GM13977 (cell line): ENCODE measurements at regions not wholly inside any gene's neighbourhood (a gene's known extent, or its start where the extent isn't known, plus 50 kb on each side); places are given as distances from the start of the nearest gene placed in this dataset.

Source experiments
- DNase-seq: peaks from one replicate; pipeline ENCODE4 v3.0.0; 2012; ENCODE audit warnings: low spot score
- CTCF ChIP-seq: IDR thresholded peaks from 2 replicates; pipeline ENCODE4 v1.5.1; 2012; ENCODE audit warnings: mild to moderate bottlenecking, control low read depth; ENCODE audit not compliant: insufficient read depth; ENCODE audit errors: extremely low read depth, missing control alignments
- in situ Hi-C: fragments of 300-500 bp; cut with MboI; formaldehyde crosslinking; loops from one replicate; pipeline ENCODE4 v1.12.0; 2022; ENCODE audit warnings: low sequenced_read_pairs, low pct_unique_long_range_greater_than_20kb, mixed read lengths, inconsistent platforms; ENCODE audit not compliant: unreplicated experiment

DNA sequence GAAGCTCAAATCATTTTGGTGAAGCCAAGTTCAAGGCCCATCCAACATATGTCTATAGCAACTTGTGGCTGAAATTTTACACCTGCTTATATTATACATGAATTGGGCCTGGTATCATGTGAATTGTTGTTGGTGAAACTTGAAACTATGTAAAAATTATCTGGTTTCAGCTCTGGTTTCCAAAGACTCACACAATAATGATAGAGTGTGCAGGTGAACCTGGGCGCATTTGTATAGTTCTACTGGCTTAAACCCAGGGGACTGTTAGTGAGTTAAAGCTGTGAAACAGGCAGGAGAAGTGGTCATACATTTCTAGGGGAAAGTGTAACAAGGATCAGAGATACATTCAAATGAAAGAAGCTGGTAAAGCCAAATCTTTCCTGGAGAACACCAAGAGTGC is 627.3 kb downstream of the METTL15 start:
- no peak for TF ChIP-seq CTCF
- no peak for DNase-seq
- in situ Hi-C loops = no loop called here

DNA sequence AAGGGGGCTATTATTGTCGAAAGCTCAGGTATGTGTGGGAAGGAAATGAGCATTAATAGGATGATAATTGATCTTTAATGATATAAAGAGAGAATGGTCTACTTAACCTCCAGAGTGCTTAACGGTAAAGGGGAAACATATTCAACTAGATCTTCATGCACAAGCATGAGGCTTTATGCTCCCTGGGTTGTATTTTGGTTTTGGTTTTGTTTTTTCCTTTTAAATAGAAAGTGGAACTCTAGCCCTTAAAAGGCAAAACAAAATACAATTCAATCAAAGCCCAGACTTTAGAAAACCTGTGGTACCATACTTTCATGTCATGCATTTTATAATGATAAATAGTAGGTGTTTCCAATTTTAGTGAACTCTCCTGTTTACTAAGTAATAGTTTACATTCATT is 622.7 kb downstream of the METTL15 start:
- no peak for TF ChIP-seq CTCF
- in situ Hi-C loops = no loop called here
- DNase-seq = no peak

DNA sequence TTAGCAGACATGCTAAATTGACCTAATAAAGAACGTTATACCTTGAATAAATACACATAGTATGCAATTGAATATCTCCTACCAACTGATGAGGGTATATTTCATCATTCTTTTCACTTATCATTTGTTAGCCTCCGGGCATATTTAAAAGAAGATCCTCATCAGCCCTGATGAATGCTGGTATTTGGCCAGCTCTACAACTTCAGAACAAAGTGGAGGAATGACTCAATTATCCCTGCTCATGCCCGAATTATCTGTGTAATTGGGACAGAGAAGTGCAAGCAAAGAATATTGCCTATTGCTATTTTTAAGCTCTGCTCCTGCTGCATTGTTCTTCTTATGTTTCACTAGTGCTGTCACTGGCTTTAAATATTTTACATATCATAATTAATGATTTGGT is 622.1 kb downstream of the METTL15 start:
- TF ChIP-seq CTCF = no peak
- no peak for DNase-seq
- in situ Hi-C loops = no loop called here

DNA sequence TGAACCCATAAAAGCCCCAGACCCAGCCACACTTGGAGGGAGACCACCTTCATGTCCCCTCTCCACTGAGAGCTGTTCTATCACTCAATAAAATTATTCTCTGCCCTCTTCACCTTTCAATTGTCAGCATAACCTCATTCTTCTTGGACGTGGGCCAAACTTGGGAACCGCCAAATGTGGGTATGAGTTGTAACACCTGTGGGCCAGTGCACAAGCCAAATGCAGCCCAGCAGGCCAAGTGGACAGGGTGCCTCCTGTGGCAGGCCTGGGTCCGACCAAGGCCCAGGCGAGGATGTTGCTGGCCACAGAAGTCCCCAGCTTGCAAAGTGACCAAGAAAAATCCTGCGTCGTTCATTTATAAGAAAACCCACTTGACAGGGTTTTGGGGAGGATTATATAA is 621.2 kb downstream of the METTL15 start:
- DNase-seq = no peak
- TF ChIP-seq CTCF = no peak
- in situ Hi-C loops = no loop called here

- no peak for TF ChIP-seq CTCF
- in situ Hi-C loops = no loop called here
- DNase-seq = no peak
Measured at GRCh38 chr11:28728666-28729065, 620.5 kb downstream of the METTL15 start.

- no peak for DNase-seq
- TF ChIP-seq CTCF = no peak
- in situ Hi-C loops = no loop called here
Measured at GRCh38 chr11:28727254-28727653, 619.1 kb downstream of the METTL15 start.

DNA sequence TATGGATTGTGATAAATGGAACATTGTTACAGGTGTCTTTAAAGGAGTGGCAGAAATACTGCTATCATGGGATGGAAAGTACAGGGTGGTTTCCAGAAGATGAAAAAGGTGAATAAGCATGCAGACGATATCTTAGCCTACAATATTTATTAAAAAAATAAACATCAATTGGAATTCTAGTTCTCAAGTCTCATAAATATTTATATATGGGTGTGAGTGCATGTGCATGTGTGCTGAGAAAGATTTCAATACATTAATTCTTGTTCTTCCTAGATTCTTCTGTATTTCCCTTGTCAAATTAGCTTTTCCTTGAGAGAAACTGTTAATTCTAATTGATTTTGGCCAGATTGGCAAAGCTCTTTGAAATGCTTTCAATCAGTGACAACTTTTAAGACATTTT is 618.2 kb downstream of the METTL15 start:
- no peak for TF ChIP-seq CTCF
- in situ Hi-C loops = no loop called here
- DNase-seq = no peak
